WERI-Rb-1 (cell line): ENCODE measurements at regions not wholly inside any gene's neighbourhood (a gene's known extent, or its start where the extent isn't known, plus 50 kb on each side); places are given as distances from the start of the nearest gene placed in this dataset.

Experiments
- DNase-seq: peaks from one replicate; pipeline ENCODE4 v3.0.0-alpha.2; 2020
- H3K27ac ChIP-seq: fragments of 250-450 bp; sonication (Bioruptor Pico); 2 replicates; pipeline ENCODE4 v1.5.1; 2020; ENCODE audit warnings: mild to moderate bottlenecking, moderate library complexity
- H3K27me3 ChIP-seq: fragments of 250-450 bp; sonication (Bioruptor Pico); 2 replicates; pipeline ENCODE4 v1.5.1; 2021; ENCODE audit warnings: mild to moderate bottlenecking, low read depth, moderate library complexity; ENCODE audit not compliant: insufficient read depth, severe bottlenecking
- H3K36me3 ChIP-seq: fragments of 250-450 bp; sonication (Bioruptor Pico); 2 replicates; pipeline ENCODE4 v1.5.1; 2020; ENCODE audit warnings: mild to moderate bottlenecking, moderate library complexity
- H3K4me3 ChIP-seq: 2 replicates; pipeline ENCODE4 v1.5.1; 2011; ENCODE audit warnings: low read depth, mild to moderate bottlenecking, control low read depth, low read length
- H3K9me3 ChIP-seq: fragments of 250-450 bp; sonication (Bioruptor Pico); 2 replicates; pipeline ENCODE4 v1.5.1; 2021; ENCODE audit warnings: mild to moderate bottlenecking, moderate library complexity; ENCODE audit not compliant: severe bottlenecking
- CTCF ChIP-seq: IDR thresholded peaks from 2 replicates; pipeline ENCODE4 v1.5.1; 2011; ENCODE audit warnings: low read depth, mild to moderate bottlenecking, control low read depth, inconsistent platforms, low read length

- no peak for DNase-seq
- Histone ChIP-seq H3K27ac (no peak overlapping the region), H3K4me3 (no peak overlapping the region), H3K36me3 (no peaks in the 10 kb centered on the region), H3K27me3 (no peaks in the 10 kb centered on the region), H3K9me3 (no peaks in the 10 kb centered on the region)
- TF ChIP-seq CTCF: no peak
Measured at GRCh38 chr20:52798124-52798523, 174.0 kb upstream of the TSHZ2 start.

DNA sequence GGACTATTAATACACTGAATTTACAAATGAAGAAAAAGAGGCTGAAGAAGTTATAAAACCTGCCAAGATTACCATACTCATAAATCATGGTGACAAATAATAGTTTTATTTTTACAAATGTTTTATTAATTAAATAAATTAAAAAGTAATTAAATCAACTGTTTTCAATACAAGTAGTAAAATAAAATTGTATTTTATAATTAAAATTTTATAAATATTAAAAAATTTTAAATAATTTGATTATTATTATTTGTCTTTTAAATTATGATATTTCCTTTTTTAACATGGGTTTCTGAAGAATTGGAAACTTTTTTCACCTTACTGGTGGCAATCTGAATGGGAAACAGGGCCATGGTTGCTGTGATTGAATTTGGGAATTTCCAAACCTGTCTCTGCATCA is 177.3 kb upstream of the TSHZ2 start:
- DNase-seq: no peak
- no peaks in the 10 kb centered on the region for H3K36me3 ChIP-seq
- H3K9me3 ChIP-seq: no peaks in the 10 kb centered on the region
- no peaks in the 10 kb centered on the region for H3K27me3 ChIP-seq
- H3K4me3 ChIP-seq: no peak overlapping the region
- TF ChIP-seq CTCF: no peak
- no peak overlapping the region for H3K27ac ChIP-seq

GRCh38 chr20:52793339-52793963 is 178.7 kb upstream of the TSHZ2 start:
- Histone ChIP-seq H3K4me3 (no peak overlapping the region), H3K9me3 (no peaks in the 10 kb centered on the region), H3K27ac (no peak overlapping the region), H3K36me3 (no peaks in the 10 kb centered on the region), H3K27me3 (no peaks in the 10 kb centered on the region)
- no peak for DNase-seq
- no peak for TF ChIP-seq CTCF

DNA sequence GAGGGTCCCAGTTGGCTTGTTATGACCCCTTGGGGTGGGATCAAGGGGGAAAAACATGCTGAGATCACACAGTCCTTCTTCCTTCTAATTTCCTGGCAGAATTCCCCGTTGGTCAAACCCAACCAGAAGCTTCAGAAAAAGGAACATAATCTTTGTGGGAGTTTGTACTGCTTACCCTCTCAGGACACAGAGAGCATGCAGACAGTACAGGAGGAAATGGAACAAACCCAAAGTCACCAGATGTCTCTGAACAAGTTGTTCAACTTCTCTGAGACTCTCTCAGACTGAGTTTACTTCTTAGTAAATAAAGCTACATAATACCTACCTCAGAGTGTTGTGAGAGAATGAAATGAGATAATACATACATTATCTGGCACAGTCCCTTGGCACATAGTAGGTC is 181.1 kb upstream of the TSHZ2 start:
- Histone ChIP-seq H3K27ac (no peak overlapping the region), H3K36me3 (no peaks in the 10 kb centered on the region), H3K27me3 (no peaks in the 10 kb centered on the region), H3K9me3 (no peaks in the 10 kb centered on the region), H3K4me3 (no peak overlapping the region)
- TF ChIP-seq CTCF: no peak
- DNase-seq: no peak

DNA sequence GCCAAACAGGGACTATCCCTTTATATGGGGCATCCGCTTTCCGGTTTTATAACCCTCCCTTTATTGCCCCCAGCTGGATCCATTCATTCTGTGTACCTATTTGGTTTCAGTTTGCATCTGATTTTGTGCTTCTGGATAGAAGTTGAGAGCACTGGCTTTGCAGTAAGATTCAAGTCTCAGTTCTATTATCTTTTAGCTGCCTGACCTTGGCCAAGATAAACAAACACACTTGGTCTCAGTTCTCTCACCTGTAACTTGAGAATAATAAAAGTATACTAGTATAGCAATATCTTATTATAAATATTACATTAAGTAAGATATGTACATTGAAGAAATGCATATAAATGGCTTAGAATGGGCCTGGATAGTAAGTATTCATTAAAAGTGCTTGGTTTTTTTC is 182.4 kb upstream of the TSHZ2 start:
- DNase-seq: no peak
- Histone ChIP-seq H3K4me3 (no peak overlapping the region), H3K9me3 (no peaks in the 10 kb centered on the region), H3K27me3 (no peaks in the 10 kb centered on the region), H3K27ac (no peak overlapping the region), H3K36me3 (no peaks in the 10 kb centered on the region)
- no peak for TF ChIP-seq CTCF

GRCh38 chr20:52787962-52788361 is 184.2 kb upstream of the TSHZ2 start:
- no peaks in the 10 kb centered on the region for H3K36me3 ChIP-seq
- DNase-seq: no peak
- TF ChIP-seq CTCF: no peak

More at GRCh38 chr20:52787962-52788361, 184.2 kb upstream of the TSHZ2 start:
- H3K4me3 ChIP-seq: no peak overlapping the region
- no peaks in the 10 kb centered on the region for H3K27me3 ChIP-seq
- no peaks in the 10 kb centered on the region for H3K9me3 ChIP-seq
- no peak overlapping the region for H3K27ac ChIP-seq
